GM21526 (cell line): ENCODE measurements at regions not wholly inside any gene's neighbourhood (a gene's known extent, or its start where the extent isn't known, plus 50 kb on each side); places are given as distances from the start of the nearest gene placed in this dataset.

ENCODE experiments used
- ATAC-seq: cut with Tn5 transposase; IDR thresholded peaks from one replicate; pipeline ENCODE4 v1.9.1; 2021; ENCODE audit warnings: moderate library complexity; ENCODE audit not compliant: unreplicated experiment, low FRiP score

DNA sequence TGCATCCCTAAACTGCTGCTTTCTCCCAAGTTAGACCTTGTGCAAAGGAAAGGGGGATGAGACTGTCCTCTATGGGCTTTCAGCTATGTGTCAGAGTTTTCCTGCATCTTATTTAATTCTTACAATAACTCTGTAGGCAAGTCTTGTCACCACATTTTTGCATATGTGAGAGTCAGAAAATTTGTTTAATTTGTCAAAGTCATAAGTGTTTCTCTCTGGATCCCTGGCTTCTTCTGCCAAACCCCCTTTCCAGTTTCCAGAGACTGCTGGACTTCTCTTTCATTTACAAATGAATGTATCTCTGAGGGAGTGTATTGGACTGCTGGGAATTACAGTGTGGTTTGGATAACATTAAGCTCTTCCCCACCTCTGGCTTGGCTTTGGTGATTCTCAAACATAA lies 877.6 kb upstream of the SEL1L start:
- ATAC-seq: no peak

DNA sequence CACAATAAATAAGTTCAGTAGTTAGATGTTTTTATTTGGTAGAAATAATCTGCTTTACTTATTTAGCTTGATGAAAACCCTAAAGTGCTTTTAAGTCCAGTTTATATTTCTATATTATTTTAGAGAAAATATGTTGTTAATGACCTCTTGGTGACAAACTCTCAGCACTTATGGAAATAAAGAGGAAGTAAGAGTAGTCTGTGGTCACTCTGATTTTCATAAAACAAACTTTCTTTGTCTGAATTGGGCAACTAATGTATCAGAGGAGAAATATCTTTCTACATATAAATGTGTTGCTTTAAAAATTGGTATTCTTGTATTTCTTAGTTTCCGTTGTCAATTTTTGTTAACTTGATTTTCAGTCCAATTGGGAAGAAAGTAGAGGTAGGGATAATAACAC lies 878.9 kb upstream of the SEL1L start:
- no peak for ATAC-seq

DNA sequence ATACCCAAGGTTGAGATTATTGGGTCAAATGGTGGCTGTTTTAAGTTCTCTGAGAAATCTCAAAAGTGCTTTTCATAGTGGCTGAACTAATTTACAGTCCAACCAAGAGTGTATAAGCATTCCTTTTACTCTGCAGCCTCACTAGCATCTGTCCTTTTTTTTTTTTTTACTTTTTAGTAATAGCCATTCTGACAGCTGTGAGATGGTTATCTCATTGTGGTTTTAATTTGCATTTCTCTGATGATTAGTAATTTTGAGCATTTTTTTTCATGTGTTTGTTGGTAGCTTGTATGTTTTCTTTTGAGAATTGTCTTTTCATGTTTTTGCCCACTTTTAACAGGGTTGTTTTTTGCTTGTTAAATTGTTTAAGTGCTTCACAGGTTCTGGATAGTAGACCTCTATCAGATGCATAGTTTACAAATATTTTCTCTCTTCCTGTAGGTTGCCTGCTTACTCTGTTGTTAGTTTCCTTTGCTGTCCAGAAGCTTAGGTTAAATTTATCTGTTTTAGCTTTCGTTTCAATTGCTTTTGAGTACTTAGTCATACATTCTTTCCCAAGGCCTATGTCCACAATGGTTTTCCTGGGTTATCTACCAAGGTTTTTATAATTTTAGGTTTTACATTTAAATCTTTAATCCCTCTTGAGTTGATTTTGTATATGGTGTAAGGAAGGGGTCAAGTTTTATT lies 881.3 kb upstream of the SEL1L start:
- no peak for ATAC-seq

DNA sequence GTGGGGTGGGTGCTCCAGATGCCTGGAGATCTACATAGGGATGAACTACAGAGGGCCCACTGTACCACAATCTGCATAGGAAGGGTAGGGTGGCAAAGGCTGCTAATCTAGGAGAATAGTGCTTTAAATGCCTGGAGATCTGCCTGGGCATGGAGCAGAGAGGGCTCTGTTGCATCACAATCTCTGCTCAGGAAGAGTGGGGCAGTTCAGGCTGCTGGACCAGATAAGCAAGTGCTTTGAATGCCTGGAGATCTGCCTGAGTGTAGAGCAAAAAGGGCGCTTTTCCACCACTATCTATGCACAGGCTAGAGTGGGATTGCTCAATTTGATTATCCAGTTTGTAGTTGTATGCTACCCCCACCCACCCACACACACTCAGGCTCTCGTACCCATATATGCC lies 886.3 kb upstream of the SEL1L start:
- no peak for ATAC-seq

DNA sequence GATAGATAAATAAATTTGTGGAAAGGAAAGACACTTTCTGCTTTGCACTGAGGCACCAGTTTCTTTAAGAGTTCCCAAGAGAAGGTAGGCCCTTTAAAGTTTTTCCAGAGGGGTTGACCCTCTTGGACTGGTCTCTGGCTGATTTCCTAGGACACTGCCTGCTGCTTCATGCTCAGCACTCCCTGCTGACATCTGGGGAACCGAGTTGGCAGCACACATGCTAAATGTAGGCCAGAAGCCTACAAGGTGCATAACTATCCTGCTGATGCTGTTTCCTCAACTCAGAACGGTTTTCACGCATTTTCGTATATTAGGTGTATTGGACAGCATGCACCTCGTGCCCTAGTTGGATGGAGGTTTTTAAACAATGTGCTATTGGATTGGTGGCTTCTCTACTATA lies 887.2 kb upstream of the SEL1L start:
- ATAC-seq: no peak

DNA sequence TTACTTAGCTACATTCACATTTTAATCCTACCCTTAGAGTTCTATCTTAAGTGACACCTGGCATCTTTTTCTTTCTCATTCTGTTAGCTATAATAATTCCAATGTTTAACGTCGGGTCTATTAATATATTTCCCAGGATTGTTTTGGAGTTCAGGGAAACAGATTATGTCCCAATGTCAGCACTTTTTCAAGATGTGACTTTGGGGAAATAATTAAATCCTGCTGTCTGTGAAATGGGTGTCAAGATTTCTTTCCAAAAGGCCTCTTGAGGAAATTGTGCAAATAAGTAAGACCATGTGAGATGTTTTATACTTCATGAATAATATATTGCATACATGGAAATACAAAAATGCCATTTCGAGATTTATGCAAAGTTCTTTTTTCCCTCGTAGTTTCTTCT lies 887.6 kb upstream of the SEL1L start:
- ATAC-seq: no peak

DNA sequence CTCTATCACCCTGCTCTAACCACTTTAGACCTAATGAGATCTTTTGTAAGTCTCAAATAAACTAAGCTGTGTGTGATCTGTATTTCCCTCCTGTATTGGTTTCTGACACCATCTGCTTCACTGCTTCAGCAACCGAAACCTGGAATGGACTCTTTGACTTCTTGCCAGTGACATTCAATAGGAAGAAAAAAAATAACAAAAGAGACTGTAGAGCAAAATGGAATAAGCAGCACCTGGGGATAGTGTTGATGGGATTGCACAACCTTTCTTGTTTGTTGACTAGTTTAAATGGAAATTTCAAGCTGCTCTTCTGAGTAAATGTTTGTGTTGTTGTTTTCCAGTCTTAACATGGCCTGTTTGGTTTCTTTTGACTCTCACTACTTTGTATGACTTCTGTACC lies 888.6 kb upstream of the SEL1L start:
- ATAC-seq: no peak

DNA sequence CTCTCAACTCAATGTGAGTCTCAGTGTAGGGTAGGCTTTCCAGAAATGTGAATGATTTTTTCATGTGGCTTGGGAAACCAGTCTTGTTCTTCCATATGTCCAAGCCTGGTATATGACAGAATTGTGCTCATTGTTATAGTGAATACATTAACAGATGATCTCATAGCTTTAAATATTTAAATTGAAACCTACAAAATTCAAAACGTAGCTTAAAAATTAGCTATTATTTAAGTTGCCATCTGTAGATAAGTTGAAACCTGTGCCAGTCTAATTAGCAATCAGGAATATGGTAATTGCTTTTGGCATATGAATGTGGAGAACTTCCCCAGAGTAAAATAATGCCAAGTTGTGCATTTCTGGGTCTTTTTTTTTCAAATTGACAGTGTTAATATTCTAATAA lies 891.6 kb upstream of the SEL1L start:
- no peak for ATAC-seq

DNA sequence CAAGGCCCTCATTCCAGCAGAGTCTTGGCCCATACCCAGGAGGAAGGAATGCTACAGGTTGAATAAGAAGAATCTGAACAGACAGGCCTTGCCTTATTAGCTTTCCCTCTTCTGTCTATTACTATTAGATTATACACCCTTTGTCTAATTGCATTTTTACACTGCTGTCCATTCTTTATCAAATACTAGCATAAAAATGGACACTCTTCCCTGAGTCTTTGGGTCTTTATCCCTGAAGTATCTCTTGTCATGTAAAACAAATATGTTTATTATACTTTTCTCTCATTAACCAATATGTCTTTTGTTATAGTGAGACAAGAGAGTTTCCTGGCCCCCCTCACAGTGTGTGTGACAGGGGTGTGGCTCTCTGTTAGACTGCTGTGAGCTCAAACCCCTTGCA lies 897.4 kb upstream of the SEL1L start:
- ATAC-seq: no peak

DNA sequence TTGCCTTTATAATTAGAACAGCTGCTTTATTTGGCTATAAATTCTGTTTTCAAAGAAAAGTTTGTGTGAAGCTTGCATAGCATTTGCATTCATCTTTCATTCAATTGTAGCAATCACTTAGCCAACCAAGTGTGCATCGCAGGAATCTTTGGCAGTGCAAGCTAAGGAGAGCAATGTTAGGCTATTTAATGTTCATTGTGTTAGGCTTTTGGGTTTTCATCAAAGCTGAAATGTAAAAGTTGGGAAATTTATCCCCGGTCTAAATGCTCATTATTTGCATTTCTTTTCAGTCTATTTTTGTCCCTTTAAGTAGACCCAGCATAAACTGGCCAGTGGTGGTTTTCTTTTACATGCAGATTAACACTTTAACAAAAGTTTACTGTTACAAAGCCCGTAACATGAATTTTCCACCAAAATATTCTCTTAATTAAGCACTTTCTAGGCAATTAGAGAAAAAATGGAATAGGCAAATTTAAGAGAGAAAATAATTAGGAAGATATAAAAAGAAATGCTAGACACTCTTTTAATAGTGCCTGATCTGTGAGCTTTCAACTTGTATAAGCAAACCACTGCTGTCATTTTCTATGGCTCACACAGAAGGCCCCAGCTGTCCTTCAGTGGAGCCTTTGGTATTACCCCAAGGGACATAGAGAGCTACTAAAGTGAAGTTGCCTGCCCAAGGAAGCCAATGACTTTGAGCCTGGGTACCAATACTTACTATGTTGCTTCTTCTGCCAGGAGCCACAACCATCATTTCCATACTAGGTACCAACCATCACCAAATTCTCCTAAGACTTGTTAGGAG lies 898.9 kb upstream of the SEL1L start:
- ATAC-seq: no peak

DNA sequence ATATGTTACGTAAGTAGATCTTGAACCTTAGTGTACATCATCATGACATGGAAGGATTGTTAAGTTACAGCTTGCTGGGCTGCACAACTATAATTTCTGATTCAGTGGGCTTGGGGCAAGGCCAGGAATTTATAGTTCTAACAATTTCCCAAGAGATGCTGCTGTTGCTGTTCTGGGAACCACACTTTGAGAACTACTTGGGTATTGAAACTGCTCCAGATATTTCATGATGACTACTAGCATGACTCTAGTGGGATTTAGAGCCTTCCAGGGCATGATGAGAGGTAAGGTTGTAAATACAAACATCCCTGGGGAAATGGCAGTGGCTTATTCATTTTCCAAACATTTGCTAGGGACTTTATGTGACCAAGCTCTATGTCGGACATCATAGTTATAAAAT lies 904.8 kb upstream of the SEL1L start:
- ATAC-seq: no peak

DNA sequence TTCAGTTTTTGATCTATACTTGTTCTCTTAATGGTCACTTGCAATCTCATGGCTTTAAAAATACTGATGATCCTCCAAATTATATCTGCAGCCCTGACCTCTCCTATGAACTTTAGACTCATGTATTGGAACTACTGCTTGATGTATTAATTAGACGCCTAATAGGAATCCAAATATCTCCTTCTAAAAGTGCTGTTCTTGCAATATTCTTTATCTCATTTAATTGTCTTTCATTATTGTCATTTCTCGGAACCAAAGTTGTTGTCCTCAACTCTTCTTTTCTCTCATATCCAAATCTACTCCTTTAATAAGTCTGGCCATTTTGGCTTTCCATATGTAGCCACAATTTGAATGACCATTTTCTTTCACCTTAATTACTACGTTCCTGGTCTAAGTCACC lies 907.6 kb upstream of the SEL1L start:
- no peak for ATAC-seq

DNA sequence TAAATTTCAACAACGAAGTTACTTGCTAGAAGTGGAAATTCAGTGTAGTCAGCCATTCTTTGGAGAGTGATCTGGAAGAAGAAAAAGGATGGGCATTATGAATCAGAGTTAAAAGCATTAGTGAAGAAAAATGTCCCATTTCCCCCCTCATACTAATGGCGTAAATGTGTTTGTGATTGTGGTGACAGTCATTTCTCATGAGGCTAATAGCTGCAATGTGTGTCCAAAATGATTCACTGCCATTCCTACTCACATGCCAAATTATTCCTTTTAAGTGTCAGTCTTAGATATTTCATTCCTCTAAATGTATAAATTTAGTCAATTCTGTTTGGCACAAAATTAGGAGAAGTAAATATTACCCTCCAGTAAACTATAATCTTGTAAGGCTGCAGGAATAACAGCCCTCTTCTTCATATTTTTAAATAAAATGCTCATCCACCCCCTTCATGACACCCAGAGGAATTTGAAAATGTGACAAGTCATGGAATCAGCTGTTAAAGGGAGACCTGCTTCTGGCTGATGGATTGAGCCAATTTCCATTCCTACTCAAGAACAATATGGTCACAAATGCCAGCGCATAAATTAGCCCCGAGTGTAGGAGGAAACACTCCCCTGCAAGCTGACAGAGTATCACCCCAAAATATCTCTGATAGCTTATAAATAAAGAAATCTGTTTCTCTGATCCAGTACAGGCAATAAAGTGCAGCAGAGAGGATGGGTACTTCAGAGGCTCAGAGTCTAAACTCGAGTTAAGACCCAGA lies 912.3 kb upstream of the SEL1L start:
- no peak for ATAC-seq

DNA sequence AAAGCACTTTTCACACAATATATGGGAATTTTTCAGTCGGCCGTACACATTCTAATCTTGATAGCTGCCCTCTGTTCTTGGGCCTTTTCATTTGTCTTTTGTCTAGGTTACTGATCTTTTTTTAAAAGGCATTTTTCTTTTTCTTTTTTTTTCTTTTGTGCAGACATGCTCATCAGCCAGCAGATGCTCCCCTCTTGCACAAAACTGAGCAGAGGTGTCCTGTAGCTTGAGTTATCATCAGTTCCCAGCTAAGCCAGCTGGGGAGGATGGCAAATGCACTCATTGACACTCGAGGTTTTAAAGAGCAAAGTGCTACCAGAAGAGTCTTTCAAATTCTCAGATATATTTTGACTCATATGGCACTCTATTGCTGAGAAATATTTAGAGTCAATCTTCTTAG lies 913.9 kb upstream of the SEL1L start:
- no peak for ATAC-seq

DNA sequence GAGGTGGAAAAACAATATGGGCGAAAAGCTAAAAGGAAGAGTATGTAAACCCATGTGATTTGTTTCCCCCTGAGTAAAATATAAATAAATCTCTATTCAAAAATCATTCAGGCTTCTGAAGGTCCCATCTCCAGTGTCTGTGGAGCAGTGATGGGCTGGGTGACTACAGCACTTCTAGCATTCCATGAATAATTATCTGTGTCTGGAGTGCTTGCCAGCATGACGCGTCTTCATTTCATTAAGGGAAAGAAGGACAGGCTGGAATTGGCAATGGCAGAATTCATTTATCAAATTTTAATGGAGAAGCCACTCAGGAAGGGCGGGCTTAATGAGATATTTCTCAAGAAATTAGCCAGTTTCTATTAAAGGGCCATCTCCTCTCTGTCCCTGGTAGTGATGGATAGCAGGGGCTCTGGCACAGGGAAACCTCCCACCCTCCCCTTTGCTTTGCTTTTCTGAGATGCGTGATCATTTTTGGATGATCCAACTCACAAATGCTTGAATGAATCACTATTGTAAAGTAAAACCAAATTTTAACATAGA lies 916.3 kb upstream of the SEL1L start:
- no peak for ATAC-seq

DNA sequence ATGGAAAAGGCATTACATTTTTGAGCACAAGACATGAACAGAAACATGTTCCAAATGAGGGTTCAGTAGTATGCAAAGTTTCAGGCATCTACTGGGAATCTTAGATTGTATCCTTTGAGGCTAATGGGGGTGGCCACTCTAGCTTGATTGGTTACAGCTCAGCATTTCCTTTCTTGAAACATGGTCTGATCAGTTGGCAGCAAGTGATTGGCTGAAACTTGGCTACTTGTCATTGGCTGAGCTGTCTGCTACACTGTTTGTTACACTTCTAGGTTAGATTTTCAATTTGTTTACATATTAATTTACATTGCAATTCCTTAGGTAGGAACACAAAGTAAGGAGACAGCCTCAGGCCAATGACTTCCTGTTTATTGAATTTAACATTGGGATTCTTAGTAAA lies 918.0 kb upstream of the SEL1L start:
- ATAC-seq: no peak

DNA sequence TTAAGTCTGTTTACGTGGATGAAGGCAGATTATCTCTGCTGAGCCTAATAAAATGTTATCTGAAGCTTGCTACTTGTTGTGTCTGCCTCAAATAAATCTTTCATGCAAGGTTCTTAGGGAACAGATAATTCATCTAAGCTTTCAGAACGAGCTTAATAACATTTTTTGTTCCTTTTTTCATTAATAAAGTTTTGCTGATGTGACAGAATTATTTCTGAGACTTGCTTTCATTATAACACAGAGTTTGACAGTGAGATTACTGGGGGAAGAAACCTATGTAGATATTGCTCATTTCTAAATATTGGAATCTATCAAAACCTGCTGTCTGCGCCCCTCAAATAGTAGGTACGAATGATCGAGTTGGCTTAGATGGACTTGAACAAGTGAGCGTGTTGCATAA lies 948.7 kb upstream of the SEL1L start:
- no peak for ATAC-seq

DNA sequence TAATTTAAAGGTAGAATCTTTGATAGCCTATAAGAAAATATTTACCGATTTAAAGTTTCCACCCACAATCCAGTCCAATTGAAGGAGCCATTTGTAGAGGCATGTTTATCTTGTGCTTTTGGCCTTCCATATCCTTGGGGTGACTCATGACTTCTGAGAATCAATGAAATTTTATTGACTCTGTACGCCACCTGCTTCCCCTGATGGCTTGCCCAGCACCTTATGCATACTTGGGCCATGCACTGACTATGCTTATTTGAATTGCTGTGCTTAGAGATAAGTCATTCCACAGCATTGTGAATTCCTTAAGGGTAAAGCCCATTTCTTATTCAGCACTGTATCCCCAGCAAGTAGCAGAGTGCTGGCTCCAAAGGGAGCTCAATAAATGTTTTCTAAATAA lies 954.8 kb upstream of the SEL1L start:
- ATAC-seq: no peak

DNA sequence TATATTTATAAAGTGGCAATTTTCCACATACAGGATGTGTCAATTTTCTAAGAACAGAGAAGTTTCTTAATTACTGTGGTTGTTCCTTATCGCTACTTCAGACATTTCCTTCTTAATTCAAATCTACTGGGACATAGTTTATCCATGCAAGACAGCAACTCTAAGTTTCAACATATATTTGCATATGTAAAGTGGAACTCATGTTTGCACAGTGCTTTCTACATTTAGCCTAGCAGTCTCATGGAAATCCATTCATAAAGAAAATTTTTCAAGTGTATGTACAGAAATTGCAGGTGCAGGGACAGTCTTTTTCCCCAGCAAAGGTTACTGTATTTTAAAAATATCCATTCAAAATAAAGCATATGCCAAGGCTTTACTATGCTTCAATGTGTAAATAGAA lies 956.7 kb upstream of the SEL1L start:
- ATAC-seq: no peak

DNA sequence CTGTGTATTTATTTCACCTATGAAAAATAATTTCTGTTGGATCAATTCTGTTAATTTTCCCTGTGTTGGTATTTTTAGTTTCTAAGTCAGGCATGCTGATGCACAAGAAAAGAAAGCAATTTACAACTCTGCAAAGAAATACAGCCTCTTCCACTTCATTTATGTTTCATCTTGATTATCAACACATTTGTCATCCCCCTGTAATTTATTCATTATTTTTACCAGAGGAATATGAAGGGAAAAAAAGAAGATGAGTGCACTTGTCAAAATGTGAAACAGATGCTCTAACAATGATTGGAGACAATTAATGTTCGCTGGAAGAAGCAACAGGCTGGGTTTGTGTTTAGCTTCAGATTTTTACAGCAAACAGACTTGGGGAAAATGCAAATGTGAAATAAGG lies 958.5 kb upstream of the SEL1L start:
- ATAC-seq: no peak

DNA sequence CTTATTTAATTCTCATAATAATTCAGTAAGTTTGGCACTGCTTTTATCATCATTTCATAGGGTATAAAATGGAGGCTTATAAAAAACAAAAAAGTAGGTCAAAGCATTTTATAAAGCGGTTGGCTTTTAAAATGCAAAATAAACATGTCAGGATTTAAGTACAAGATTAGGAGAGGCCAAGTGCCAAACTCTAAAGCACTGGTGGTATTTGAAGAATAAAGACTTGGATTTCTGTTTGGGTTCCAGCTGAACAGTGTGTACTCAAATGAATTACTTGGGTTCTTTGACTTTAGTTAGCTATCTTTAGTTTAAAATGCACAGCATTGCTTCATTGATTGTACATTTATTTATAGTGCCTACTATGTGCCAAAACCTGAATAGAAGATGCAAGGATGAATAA lies 966.6 kb upstream of the SEL1L start:
- no peak for ATAC-seq
